UCSD-AML1 (cell line): ENCODE measurements at regions not wholly inside any gene's neighbourhood (a gene's known extent, or its start where the extent isn't known, plus 50 kb on each side); places are given as distances from the start of the nearest gene placed in this dataset.

Source experiments
- DNase-seq: peaks from one replicate; lab custom pipeline; 2025; ENCODE audit not compliant: unreplicated experiment; lab: John Stamatoyannopoulos, UW

GRCh38 chr6:22082218-22082617 lies 214.6 kb downstream of the PRL start:
- DNase-seq = no peak

- DNase-seq = no peak
These were observed 213.7 kb downstream of the PRL start for GRCh38 chr6:22083119-22083518.

GRCh38 chr6:22087960-22088706 lies 208.7 kb downstream of the PRL start:
- DNase-seq = no peak

- DNase-seq = no peak
These were observed 205.3 kb downstream of the PRL start for GRCh38 chr6:22091424-22091948.

- no peak for DNase-seq
These were observed 201.0 kb downstream of the PRL start for GRCh38 chr6:22095836-22096235.

- DNase-seq = no peak
These were observed 198.2 kb downstream of the PRL start for GRCh38 chr6:22098601-22099031.

- DNase-seq = no peak
These were observed 197.6 kb downstream of the PRL start for GRCh38 chr6:22099231-22099630.

GRCh38 chr6:22099923-22100322 lies 196.9 kb downstream of the PRL start:
- no peak for DNase-seq

GRCh38 chr6:22101163-22101562 lies 195.7 kb downstream of the PRL start:
- no peak for DNase-seq

- no peak for DNase-seq
These were observed 194.2 kb downstream of the PRL start for GRCh38 chr6:22102671-22103070.

GRCh38 chr6:22106451-22106850 lies 190.4 kb downstream of the PRL start:
- DNase-seq = no peak

- no peak for DNase-seq
These were observed 189.9 kb downstream of the PRL start for GRCh38 chr6:22106961-22107360.

- DNase-seq = no peak
These were observed 188.6 kb downstream of the PRL start for GRCh38 chr6:22108199-22108598.

- DNase-seq = no peak
These were observed 186.8 kb downstream of the PRL start for GRCh38 chr6:22110061-22110460.

- no peak for DNase-seq
These were observed 184.4 kb downstream of the PRL start for GRCh38 chr6:22112461-22112860.

GRCh38 chr6:22113026-22113766 lies 183.6 kb downstream of the PRL start:
- no peak for DNase-seq

- DNase-seq = no peak
These were observed 181.3 kb downstream of the PRL start for GRCh38 chr6:22115559-22115958.

- DNase-seq = no peak
These were observed 179.2 kb downstream of the PRL start for GRCh38 chr6:22117631-22118030.

GRCh38 chr6:22119500-22119899 lies 177.3 kb downstream of the PRL start:
- DNase-seq = no peak

- DNase-seq = no peak
These were observed 172.1 kb downstream of the PRL start for GRCh38 chr6:22124756-22125155.

- DNase-seq = no peak
These were observed 169.9 kb downstream of the PRL start for GRCh38 chr6:22126910-22127309.

GRCh38 chr6:22129751-22130150 lies 167.1 kb downstream of the PRL start:
- DNase-seq = no peak
